ENCODE measurements at regions not wholly inside any gene's neighbourhood (a gene's known extent, or its start where the extent isn't known, plus 50 kb on each side); places are given as distances from the start of the nearest gene placed in this dataset.

- intact Hi-C loops (cut with micrococcal nuclease), result no loop called here
These were observed 465.5 kb downstream of the MATN1 start for GRCh38 chr1:30257742-30258380.

GRCh38 chr1:30257322-30257721 lies 466.1 kb downstream of the MATN1 start:
- intact Hi-C loops (cut with micrococcal nuclease), result no loop called here

- intact Hi-C loops (cut with micrococcal nuclease), result no loop called here
These were observed 466.5 kb downstream of the MATN1 start for GRCh38 chr1:30256911-30257310.

GRCh38 chr1:30255111-30255724 lies 468.2 kb downstream of the MATN1 start:
- intact Hi-C loops (cut with micrococcal nuclease), result no loop called here

GRCh38 chr1:30253807-30254440 lies 469.5 kb downstream of the MATN1 start:
- intact Hi-C loops (cut with micrococcal nuclease), result no loop called here

- intact Hi-C loops (cut with micrococcal nuclease), result no loop called here
These were observed 470.0 kb downstream of the MATN1 start for GRCh38 chr1:30253361-30253760.

GRCh38 chr1:30250984-30251850 lies 472.2 kb downstream of the MATN1 start:
- intact Hi-C loops (cut with micrococcal nuclease), result no loop called here

- intact Hi-C loops (cut with micrococcal nuclease), result no loop called here
These were observed 472.9 kb downstream of the MATN1 start for GRCh38 chr1:30250338-30250983.

- intact Hi-C loops (cut with micrococcal nuclease), result no loop called here
These were observed 473.7 kb downstream of the MATN1 start for GRCh38 chr1:30249446-30250337.

GRCh38 chr1:30248774-30249173 lies 474.6 kb downstream of the MATN1 start:
- intact Hi-C loops (cut with micrococcal nuclease), result no loop called here

- intact Hi-C loops (cut with micrococcal nuclease), result no loop called here
These were observed 475.0 kb downstream of the MATN1 start for GRCh38 chr1:30248373-30248772.

GRCh38 chr1:30244801-30245200 lies 478.6 kb downstream of the MATN1 start:
- intact Hi-C loops (cut with micrococcal nuclease), result no loop called here

GRCh38 chr1:30242722-30243457 lies 480.5 kb downstream of the MATN1 start:
- intact Hi-C loops (cut with micrococcal nuclease), result no loop called here

GRCh38 chr1:30242168-30242567 lies 481.2 kb downstream of the MATN1 start:
- intact Hi-C loops (cut with micrococcal nuclease), result no loop called here

GRCh38 chr1:30241681-30242080 lies 481.7 kb downstream of the MATN1 start:
- intact Hi-C loops (cut with micrococcal nuclease), result no loop called here

- intact Hi-C loops (cut with micrococcal nuclease), result loop anchor here (5.0 kb wide), 1 partner anchor 442 kb away; no protein-coding TSS in a partner anchor
These were observed 489.3 kb downstream of the MATN1 start for GRCh38 chr1:30234091-30234490.

GRCh38 chr1:30232288-30232899 lies 491.0 kb downstream of the MATN1 start:
- intact Hi-C loops (cut with micrococcal nuclease), result loop anchor here (5.0 kb wide), 1 partner anchor 440 kb away; no protein-coding TSS in a partner anchor

GRCh38 chr1:30229960-30230359 lies 493.4 kb downstream of the MATN1 start:
- intact Hi-C loops (cut with micrococcal nuclease), result loop anchor here (5.0 kb wide), 1 partner anchor 438 kb away; no protein-coding TSS in a partner anchor

GRCh38 chr1:30229557-30229956 lies 493.8 kb downstream of the MATN1 start:
- intact Hi-C loops (cut with micrococcal nuclease), result no loop called here

All from T-helper 2 cell treated with Interferon-gamma antibody and Interleukin-4, amounts not matched to agents 100 ng/mL and 5 ng/mL, for 36 hours (primary cell).